ENCODE measurements at regions not wholly inside any gene's neighbourhood (a gene's known extent, or its start where the extent isn't known, plus 50 kb on each side); places are given as distances from the start of the nearest gene placed in this dataset.

DNA sequence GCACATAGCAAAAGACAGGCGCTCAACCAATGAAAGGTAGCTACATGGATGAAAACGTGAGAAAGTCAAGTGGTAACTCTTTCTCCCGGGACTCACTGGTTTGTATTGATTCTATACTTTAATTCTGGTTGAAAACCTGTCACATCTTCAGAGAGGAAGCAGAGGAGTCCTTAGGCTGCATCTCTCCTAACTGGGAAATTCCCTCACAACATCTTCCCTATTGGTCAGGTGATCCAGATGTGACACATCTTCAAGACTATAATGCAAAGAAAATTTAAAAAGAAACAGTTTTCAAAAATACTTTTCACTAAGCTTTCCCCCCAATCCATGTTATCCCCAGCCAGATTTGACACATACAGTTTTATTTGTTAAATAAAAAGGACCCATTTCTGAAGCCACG is 62.7 kb upstream of the RCN1 start (continued):
- TF ChIP-seq CHD7 (IDR thresholded peaks at IDR 0.05; ENCODE audit: insufficient replicate concordance, low read length) (no peak), RFX5 (IDR thresholded peaks at IDR 0.05; ENCODE audit: borderline replicate concordance, low read depth, low read length) (no peak), PHF8 (conservative IDR thresholded peaks at IDR 0.05; ENCODE audit: low read depth, low read length) (no peak), CHD1 (IDR thresholded peaks at IDR 0.05; ENCODE audit: low read depth, low read length) (no peak), GTF2F1 (IDR thresholded peaks at IDR 0.05; ENCODE audit: borderline replicate concordance, low read depth, low read length) (no peak)

All from H1 (cell line).